Fibroblast of mammary gland (primary cell): ENCODE measurements at regions not wholly inside any gene's neighbourhood (a gene's known extent, or its start where the extent isn't known, plus 50 kb on each side); places are given as distances from the start of the nearest gene placed in this dataset.

Experiments
- DNase-seq: peaks from one replicate; pipeline ENCODE4 v3.0.0-alpha.2; 2010; ENCODE audit warnings: low read depth
- H3K4me3 ChIP-seq: 2 replicates; pipeline ENCODE4 v1.5.1; 2011; ENCODE audit warnings: low read depth, mild to moderate bottlenecking, low read length, moderate library complexity; ENCODE audit not compliant: control insufficient read depth
- CTCF ChIP-seq: conservative IDR thresholded peaks from 2 replicates; pipeline ENCODE4 v1.5.1; 2011; ENCODE audit warnings: low read depth, low read length, inconsistent platforms; ENCODE audit not compliant: control insufficient read depth, insufficient read depth

GRCh38 chr14:61939776-61940175, 177.6 kb downstream of the SNAPC1 start:
- DNase-seq: no peak
- H3K4me3 ChIP-seq: no peak overlapping the region
- TF ChIP-seq CTCF: no peak

- TF ChIP-seq CTCF: no peak
- H3K4me3 ChIP-seq: no peak overlapping the region
- DNase-seq: no peak
Observed at GRCh38 chr14:61940666-61941420, 178.6 kb downstream of the SNAPC1 start.

- H3K4me3 ChIP-seq: no peak overlapping the region
Observed at GRCh38 chr14:61941421-61942150, 179.4 kb downstream of the SNAPC1 start.

GRCh38 chr14:61948376-61948775, 186.2 kb downstream of the SNAPC1 start:
- DNase-seq: no peak
- TF ChIP-seq CTCF: no peak
- no peak overlapping the region for H3K4me3 ChIP-seq

More at GRCh38 chr14:61941421-61942150, 179.4 kb downstream of the SNAPC1 start:
- no peak for DNase-seq
- no peak for TF ChIP-seq CTCF

- no peak for TF ChIP-seq CTCF
- DNase-seq: no peak
- no peak overlapping the region for H3K4me3 ChIP-seq
Observed at GRCh38 chr14:61950340-61950739, 188.1 kb downstream of the SNAPC1 start.

- no peak for TF ChIP-seq CTCF
- no peak for DNase-seq
- H3K4me3 ChIP-seq: no peak overlapping the region
Observed at GRCh38 chr14:61953602-61954001, 191.4 kb downstream of the SNAPC1 start.
